GM19240 (cell line): ENCODE measurements at regions not wholly inside any gene's neighbourhood (a gene's known extent, or its start where the extent isn't known, plus 50 kb on each side); places are given as distances from the start of the nearest gene placed in this dataset.
"Not testable (repeated sequence)": the region's sequence is repeated elsewhere in the genome, so short reads cannot be mapped to it uniquely, and the experiment has no call there.

Experiments used
- DNase-seq: peaks from one replicate; pipeline ENCODE4 v3.0.0; 2011; ENCODE audit warnings: low spot score; ENCODE audit not compliant: insufficient read length

- not testable (repeated sequence) for DNase-seq
These were observed 128.4 kb downstream of the TNFRSF13B start for GRCh38 chr17:16843511-16843910.

GRCh38 chr17:16842346-16842745 lies 129.6 kb downstream of the TNFRSF13B start:
- not testable (repeated sequence) for DNase-seq

GRCh38 chr17:16841896-16842295 lies 130.0 kb downstream of the TNFRSF13B start:
- not testable (repeated sequence) for DNase-seq

- not testable (repeated sequence) for DNase-seq
These were observed 131.7 kb downstream of the TNFRSF13B start for GRCh38 chr17:16840219-16840618.

- not testable (repeated sequence) for DNase-seq
These were observed 132.4 kb downstream of the TNFRSF13B start for GRCh38 chr17:16839242-16840175.

GRCh38 chr17:16838795-16839194 lies 133.1 kb downstream of the TNFRSF13B start:
- DNase-seq: not testable (repeated sequence)

GRCh38 chr17:16838287-16838686 lies 133.6 kb downstream of the TNFRSF13B start:
- not testable (repeated sequence) for DNase-seq

GRCh38 chr17:16837468-16838266 lies 134.3 kb downstream of the TNFRSF13B start:
- not testable (repeated sequence) for DNase-seq

- DNase-seq: not testable (repeated sequence)
These were observed 135.5 kb downstream of the TNFRSF13B start for GRCh38 chr17:16836315-16836915.

GRCh38 chr17:16833517-16833916 lies 138.4 kb downstream of the TNFRSF13B start:
- not testable (repeated sequence) for DNase-seq

- not testable (repeated sequence) for DNase-seq
These were observed 139.1 kb downstream of the TNFRSF13B start for GRCh38 chr17:16832853-16833252.

GRCh38 chr17:16832206-16832605 lies 139.7 kb downstream of the TNFRSF13B start:
- not testable (repeated sequence) for DNase-seq

- DNase-seq: not testable (repeated sequence)
These were observed 140.7 kb downstream of the CCDC144A start for GRCh38 chr17:16830770-16831169.

- not testable (repeated sequence) for DNase-seq
These were observed 140.2 kb downstream of the CCDC144A start for GRCh38 chr17:16830219-16830618.
